ENCODE measurements at regions not wholly inside any gene's neighbourhood (a gene's known extent, or its start where the extent isn't known, plus 50 kb on each side); places are given as distances from the start of the nearest gene placed in this dataset.

GRCh38 chr2:8225266-8225665 lies 456.6 kb upstream of the ID2 start:
- H3K4me3 Mint-ChIP-seq = no peak overlapping the region
- ATAC-seq (ENCODE audit: low read depth) = no peak
- H3K27ac Mint-ChIP-seq = no peak overlapping the region
- ChIA-PET CTCF (no interaction called here), POLR2A (no interaction called here)
- DNase-seq = no peak
- no peaks in the 10 kb centered on the region for H3K4me1 Mint-ChIP-seq
- no peaks in the 10 kb centered on the region for H3K9me3 Mint-ChIP-seq
- H3K36me3 Mint-ChIP-seq (ENCODE audit: low read depth) = no peaks in the 10 kb centered on the region
- H3K27me3 Mint-ChIP-seq = peaks cover 38% of the 10 kb centered on the region
- TF ChIP-seq CTCF (IDR thresholded peaks at IDR 0.05) = no peak
- intact Hi-C loops (cut with micrococcal nuclease) = no loop called here

- no peak for TF ChIP-seq CTCF (IDR thresholded peaks at IDR 0.05)
Observed at GRCh38 chr2:8225798-8226197, 456.1 kb upstream of the ID2 start.

GRCh38 chr2:8229546-8229986 lies 452.3 kb upstream of the ID2 start:
- CTCF ChIA-PET = no interaction called here
- Mint-ChIP-seq H3K27me3 (peaks cover 33% of the 10 kb centered on the region), H3K4me3 (no peak overlapping the region), H3K27ac (no peak overlapping the region), H3K4me1 (peaks cover 7% of the 10 kb centered on the region), H3K36me3 (ENCODE audit: low read depth) (no peaks in the 10 kb centered on the region), H3K9me3 (no peaks in the 10 kb centered on the region)
- intact Hi-C loops (cut with micrococcal nuclease) = no loop called here
- DNase-seq = no peak
- POLR2A ChIA-PET = no interaction called here
- TF ChIP-seq CTCF (IDR thresholded peaks at IDR 0.05) = no peak
- ATAC-seq (ENCODE audit: low read depth) = peak; percentile 47

More at GRCh38 chr2:8225798-8226197, 456.1 kb upstream of the ID2 start:
- ATAC-seq (ENCODE audit: low read depth) = no peak
- DNase-seq = no peak
- Mint-ChIP-seq H3K4me1 (no peaks in the 10 kb centered on the region), H3K27me3 (peaks cover 38% of the 10 kb centered on the region), H3K36me3 (ENCODE audit: low read depth) (no peaks in the 10 kb centered on the region), H3K27ac (no peak overlapping the region), H3K9me3 (no peaks in the 10 kb centered on the region), H3K4me3 (no peak overlapping the region)
- ChIA-PET POLR2A (no interaction called here), CTCF (no interaction called here)
- intact Hi-C loops (cut with micrococcal nuclease) = no loop called here

GRCh38 chr2:8230466-8230865 lies 451.4 kb upstream of the ID2 start:
- no peak for ATAC-seq (ENCODE audit: low read depth)
- peaks cover 16% of the 10 kb centered on the region for H3K4me1 Mint-ChIP-seq

GRCh38 chr2:8231902-8232301 lies 450.0 kb upstream of the ID2 start:
- peaks cover 44% of the 10 kb centered on the region for H3K27me3 Mint-ChIP-seq
- peaks cover 16% of the 10 kb centered on the region for H3K4me1 Mint-ChIP-seq
- ChIA-PET CTCF (no interaction called here), POLR2A (no interaction called here)
- H3K9me3 Mint-ChIP-seq = no peaks in the 10 kb centered on the region
- ATAC-seq (ENCODE audit: low read depth) (no peak), DNase-seq (no peak)
- no peak overlapping the region for H3K27ac Mint-ChIP-seq
- TF ChIP-seq CTCF (IDR thresholded peaks at IDR 0.05) = no peak
- no peaks in the 10 kb centered on the region for H3K36me3 Mint-ChIP-seq (ENCODE audit: low read depth)
- intact Hi-C loops (cut with micrococcal nuclease) = loop anchor here (10.0 kb wide), 1 partner anchor 453 kb away; the partner anchor contains the start of gene ID2
- H3K4me3 Mint-ChIP-seq = no peak overlapping the region

More at GRCh38 chr2:8230466-8230865, 451.4 kb upstream of the ID2 start:
- TF ChIP-seq CTCF (IDR thresholded peaks at IDR 0.05) = no peak
- CTCF ChIA-PET = no interaction called here
- Mint-ChIP-seq H3K9me3 (no peaks in the 10 kb centered on the region), H3K27ac (no peak overlapping the region), H3K4me3 (no peak overlapping the region), H3K36me3 (ENCODE audit: low read depth) (no peaks in the 10 kb centered on the region), H3K27me3 (peaks cover 40% of the 10 kb centered on the region)
- POLR2A ChIA-PET = no interaction called here
- no peak for DNase-seq
- intact Hi-C loops (cut with micrococcal nuclease) = loop anchor here (10.0 kb wide), 1 partner anchor 454 kb away; the partner anchor contains the start of gene ID2

Data from activated B cell treated with CpG ODN at 0.5 μM for 24 hours (primary cell).